C4-2B (cell line): ENCODE measurements at regions not wholly inside any gene's neighbourhood (a gene's known extent, or its start where the extent isn't known, plus 50 kb on each side); places are given as distances from the start of the nearest gene placed in this dataset.

ENCODE experiments used
- ZFX ChIP-seq: fragments of 450-650 bp; IDR thresholded peaks from 2 replicates; pipeline ENCODE4 v1.6.1; 2017
- TF ChIP-seq, protein P1 (sequence below): fragments of 450-650 bp; conservative IDR thresholded peaks from 2 replicates; pipeline ENCODE4 v1.5.1; 2017; ENCODE audit warnings: mild to moderate bottlenecking

DNA sequence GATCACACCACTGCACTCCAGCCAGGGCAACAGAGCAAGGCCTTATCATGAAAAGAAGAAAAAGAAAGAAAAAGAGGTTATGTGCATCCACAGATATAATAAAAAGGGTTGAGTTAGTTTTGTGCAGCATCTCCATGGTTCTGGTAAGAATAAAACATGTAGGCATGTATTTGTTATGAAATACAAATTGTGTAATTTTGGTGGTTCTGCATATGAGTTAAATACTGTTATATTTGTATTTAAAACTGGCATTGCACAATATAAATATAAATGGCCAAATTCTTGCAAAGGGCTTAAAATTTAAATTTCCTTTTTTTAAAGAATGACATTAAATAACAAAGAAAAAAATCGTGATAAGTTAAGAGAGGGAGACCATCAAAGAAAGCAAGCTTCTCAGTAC lies 159.1 kb upstream of the PREP start:
- TF ChIP-seq, protein P1, sequence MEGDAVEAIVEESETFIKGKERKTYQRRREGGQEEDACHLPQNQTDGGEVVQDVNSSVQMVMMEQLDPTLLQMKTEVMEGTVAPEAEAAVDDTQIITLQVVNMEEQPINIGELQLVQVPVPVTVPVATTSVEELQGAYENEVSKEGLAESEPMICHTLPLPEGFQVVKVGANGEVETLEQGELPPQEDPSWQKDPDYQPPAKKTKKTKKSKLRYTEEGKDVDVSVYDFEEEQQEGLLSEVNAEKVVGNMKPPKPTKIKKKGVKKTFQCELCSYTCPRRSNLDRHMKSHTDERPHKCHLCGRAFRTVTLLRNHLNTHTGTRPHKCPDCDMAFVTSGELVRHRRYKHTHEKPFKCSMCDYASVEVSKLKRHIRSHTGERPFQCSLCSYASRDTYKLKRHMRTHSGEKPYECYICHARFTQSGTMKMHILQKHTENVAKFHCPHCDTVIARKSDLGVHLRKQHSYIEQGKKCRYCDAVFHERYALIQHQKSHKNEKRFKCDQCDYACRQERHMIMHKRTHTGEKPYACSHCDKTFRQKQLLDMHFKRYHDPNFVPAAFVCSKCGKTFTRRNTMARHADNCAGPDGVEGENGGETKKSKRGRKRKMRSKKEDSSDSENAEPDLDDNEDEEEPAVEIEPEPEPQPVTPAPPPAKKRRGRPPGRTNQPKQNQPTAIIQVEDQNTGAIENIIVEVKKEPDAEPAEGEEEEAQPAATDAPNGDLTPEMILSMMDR = no peak
- no peak for TF ChIP-seq ZFX
